ENCODE measurements at regions not wholly inside any gene's neighbourhood (a gene's known extent, or its start where the extent isn't known, plus 50 kb on each side); places are given as distances from the start of the nearest gene placed in this dataset.

- TF ChIP-seq PAX8 (IDR thresholded peaks at IDR 0.05), result no peak
- TF ChIP-seq USF1 (IDR thresholded peaks at IDR 0.05; ENCODE audit: borderline replicate concordance, extremely low read length, insufficient read depth, low read depth, low read length), result no peak
- TF ChIP-seq GATAD2B (conservative IDR thresholded peaks at IDR 0.05; ENCODE audit: low read depth), result no peak
- TF ChIP-seq SUZ12 (IDR thresholded peaks at IDR 0.05; ENCODE audit: unreplicated experiment), result no peak
- no peak for TF ChIP-seq POLR2A (IDR thresholded peaks at IDR 0.05; ENCODE audit: low read depth, low read length)
- TF ChIP-seq EZH2 (IDR thresholded peaks at IDR 0.05; ENCODE audit: borderline replicate concordance, control insufficient read depth, low read depth, low read length), result no peak
- no peak for TF ChIP-seq SPI1 (IDR thresholded peaks at IDR 0.05; ENCODE audit: borderline replicate concordance, insufficient read depth, low read depth, low read length)
- TF ChIP-seq SMARCA5 (IDR thresholded peaks at IDR 0.05), result no peak
- TF ChIP-seq RCOR1 (conservative IDR thresholded peaks at IDR 0.05; ENCODE audit: low read depth, low read length), result no peak
- TF ChIP-seq POLR2AphosphoS5 (IDR thresholded peaks at IDR 0.05; ENCODE audit: low read length), result no peak
- TF ChIP-seq MAX (IDR thresholded peaks at IDR 0.05; ENCODE audit: low read depth, low read length), result no peak
Measured at GRCh38 chr2:187233811-187234210, 214.2 kb downstream of the CALCRL start.

Data from GM12878 (cell line).